HG02678 (cell line): ENCODE measurements at regions not wholly inside any gene's neighbourhood (a gene's known extent, or its start where the extent isn't known, plus 50 kb on each side); places are given as distances from the start of the nearest gene placed in this dataset.

ENCODE experiments used
- ATAC-seq: cut with Tn5 transposase; IDR thresholded peaks from one replicate; pipeline ENCODE4 v1.9.1; 2021; ENCODE audit warnings: mild to moderate bottlenecking, moderate library complexity; ENCODE audit not compliant: unreplicated experiment

- ATAC-seq, result no peak
Observed at GRCh38 chr1:168913711-168914463, 184.9 kb upstream of the DPT start.

GRCh38 chr1:168917309-168917708 is 188.3 kb upstream of the DPT start:
- ATAC-seq, result no peak

GRCh38 chr1:168917796-168918195 is 188.7 kb upstream of the ATP1B1 start:
- ATAC-seq, result no peak

- no peak for ATAC-seq
Observed at GRCh38 chr1:168918860-168919741, 187.4 kb upstream of the ATP1B1 start.

GRCh38 chr1:168920456-168921094 is 185.9 kb upstream of the ATP1B1 start:
- ATAC-seq, result no peak

- peak; percentile 72 for ATAC-seq
Observed at GRCh38 chr1:168921629-168922028, 184.9 kb upstream of the ATP1B1 start.

GRCh38 chr1:168923521-168924136 is 182.9 kb upstream of the ATP1B1 start:
- no peak for ATAC-seq

GRCh38 chr1:168924976-168925375 is 181.5 kb upstream of the ATP1B1 start:
- no peak for ATAC-seq

- no peak for ATAC-seq
Observed at GRCh38 chr1:168926236-168926635, 180.3 kb upstream of the ATP1B1 start.

- no peak for ATAC-seq
Observed at GRCh38 chr1:168932539-168932938, 174.0 kb upstream of the ATP1B1 start.

- ATAC-seq, result no peak
Observed at GRCh38 chr1:168933141-168933805, 173.2 kb upstream of the ATP1B1 start.

- ATAC-seq, result no peak
Observed at GRCh38 chr1:168939110-168939946, 167.2 kb upstream of the ATP1B1 start.

GRCh38 chr1:168939947-168940223 is 166.6 kb upstream of the ATP1B1 start:
- no peak for ATAC-seq

- no peak for ATAC-seq
Observed at GRCh38 chr1:168941640-168942039, 164.8 kb upstream of the ATP1B1 start.

GRCh38 chr1:168942165-168942564 is 164.3 kb upstream of the ATP1B1 start:
- ATAC-seq, result no peak

GRCh38 chr1:168945870-168946269 is 160.6 kb upstream of the ATP1B1 start:
- no peak for ATAC-seq

GRCh38 chr1:168947041-168947440 is 159.4 kb upstream of the ATP1B1 start:
- ATAC-seq, result no peak

GRCh38 chr1:168949672-168950071 is 156.8 kb upstream of the ATP1B1 start:
- no peak for ATAC-seq

GRCh38 chr1:168957818-168958217 is 148.7 kb upstream of the ATP1B1 start:
- ATAC-seq, result no peak
